ENCODE measurements at regions not wholly inside any gene's neighbourhood (a gene's known extent, or its start where the extent isn't known, plus 50 kb on each side); places are given as distances from the start of the nearest gene placed in this dataset.

- TF ChIP-seq EZH2 (IDR thresholded peaks at IDR 0.05; ENCODE audit: insufficient read depth, poor library complexity, severe bottlenecking) (no peak), EZH2phosphoT487 (IDR thresholded peaks at IDR 0.05; ENCODE audit: insufficient read depth, low read depth) (no peak)
These were observed 139.3 kb upstream of the SHB start for GRCh38 chr9:38208206-38208901.
